ENCODE measurements at regions not wholly inside any gene's neighbourhood (a gene's known extent, or its start where the extent isn't known, plus 50 kb on each side); places are given as distances from the start of the nearest gene placed in this dataset.
"Not testable (repeated sequence)": the region's sequence is repeated elsewhere in the genome, so short reads cannot be mapped to it uniquely, and the experiment has no call there.

DNA sequence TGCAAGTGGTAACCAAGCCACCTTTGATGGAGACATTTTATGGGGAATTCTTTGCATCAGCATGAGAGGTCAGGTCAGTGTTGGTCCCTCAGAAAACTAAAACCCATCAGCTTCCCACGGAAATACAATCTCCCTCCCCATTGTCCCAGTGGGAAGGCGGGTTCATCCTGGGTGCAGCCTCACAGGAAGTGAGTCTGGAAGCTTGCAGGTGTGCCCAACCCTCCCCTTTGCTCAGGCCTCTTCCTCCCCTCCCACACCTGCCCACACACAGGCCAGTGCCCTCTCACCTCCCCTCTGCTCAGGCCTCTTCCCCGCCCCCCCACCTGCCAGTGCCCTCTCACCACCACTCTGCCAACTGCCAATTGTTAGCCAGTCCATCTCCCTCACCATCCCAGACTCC lies 166.8 kb upstream of the RAB6C start:
- no peak for DNase-seq (ENCODE audit: extremely low read depth, low read depth, low spot score)

DNA sequence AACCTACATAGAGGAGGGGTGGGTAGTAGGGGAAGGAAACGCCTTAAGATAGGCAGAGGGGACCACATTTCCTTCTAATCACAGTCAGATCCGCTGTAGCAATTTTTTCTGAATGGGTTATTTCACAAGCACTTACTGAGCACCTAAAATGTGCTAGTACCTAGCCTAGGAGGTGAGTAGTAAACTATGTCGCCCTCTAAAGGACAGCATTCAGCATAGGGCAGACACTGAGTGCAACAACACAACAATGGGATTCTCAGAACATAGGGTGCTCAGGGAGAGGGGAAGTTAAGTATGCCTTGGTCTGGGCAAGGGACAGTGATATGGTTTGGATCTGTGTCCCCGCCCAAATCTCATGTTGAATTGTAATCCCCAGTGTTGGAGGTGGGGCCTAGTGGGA lies 166.1 kb upstream of the RAB6C start:
- no peak for DNase-seq (ENCODE audit: extremely low read depth, low read depth, low spot score)

DNA sequence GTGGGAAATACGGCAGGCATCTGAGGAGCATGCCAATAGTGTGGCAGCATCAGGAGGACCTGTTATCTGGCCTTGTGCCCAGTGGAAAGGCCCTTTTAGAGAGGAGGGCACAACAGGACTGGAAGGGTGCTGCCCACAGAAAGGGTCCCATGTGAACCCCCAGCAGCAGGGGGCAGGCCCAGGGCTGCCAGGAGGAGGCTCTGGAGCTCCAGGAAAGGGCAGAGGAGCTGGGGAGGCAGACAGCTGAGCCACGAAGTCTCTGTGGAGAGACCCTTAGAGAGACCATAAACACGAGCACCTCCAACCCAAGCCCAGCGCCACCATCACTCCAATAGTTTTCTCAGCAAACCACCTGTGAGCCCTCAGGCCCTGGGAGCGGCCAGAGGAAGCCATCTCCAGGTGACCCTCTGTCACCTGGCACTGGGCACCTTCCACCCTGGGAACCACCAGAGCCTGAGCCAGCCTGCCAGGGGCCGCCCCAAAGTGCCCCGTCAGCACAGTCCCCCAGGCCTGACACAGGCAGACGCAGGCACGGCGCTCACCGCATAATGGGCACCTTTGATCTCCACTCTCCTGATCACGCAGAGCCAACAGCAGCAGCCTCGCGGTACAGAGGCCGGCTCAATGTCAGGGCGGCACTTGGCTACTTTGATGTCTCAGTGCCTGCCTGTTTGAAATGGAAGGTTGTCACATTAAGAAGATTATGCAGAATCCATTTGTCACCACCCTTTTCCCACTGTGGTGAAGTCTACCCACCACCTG lies 162.5 kb upstream of the RAB6C start:
- DNase-seq (ENCODE audit: extremely low read depth, low read depth, low spot score), result no peak

DNA sequence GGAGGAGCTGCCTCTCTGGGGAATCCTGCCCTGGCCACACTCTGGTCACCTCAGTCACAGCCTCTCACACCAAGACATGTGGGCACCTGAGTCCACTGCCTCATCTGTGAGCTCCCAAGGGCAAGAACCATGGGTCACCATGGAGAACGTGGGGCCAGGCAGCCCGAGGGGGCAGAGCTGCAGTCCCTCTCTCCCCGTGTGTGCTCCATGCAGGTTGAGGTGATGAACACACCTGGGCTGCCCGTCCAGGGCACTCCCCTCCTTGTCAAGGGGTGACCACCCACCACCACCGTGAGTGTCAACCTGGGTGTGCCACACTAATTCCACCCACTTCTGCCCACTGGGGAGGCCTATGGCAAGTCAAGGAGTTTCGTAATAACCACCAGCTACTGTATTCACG lies 159.6 kb upstream of the RAB6C start:
- DNase-seq (ENCODE audit: extremely low read depth, low read depth, low spot score), result no peak

DNA sequence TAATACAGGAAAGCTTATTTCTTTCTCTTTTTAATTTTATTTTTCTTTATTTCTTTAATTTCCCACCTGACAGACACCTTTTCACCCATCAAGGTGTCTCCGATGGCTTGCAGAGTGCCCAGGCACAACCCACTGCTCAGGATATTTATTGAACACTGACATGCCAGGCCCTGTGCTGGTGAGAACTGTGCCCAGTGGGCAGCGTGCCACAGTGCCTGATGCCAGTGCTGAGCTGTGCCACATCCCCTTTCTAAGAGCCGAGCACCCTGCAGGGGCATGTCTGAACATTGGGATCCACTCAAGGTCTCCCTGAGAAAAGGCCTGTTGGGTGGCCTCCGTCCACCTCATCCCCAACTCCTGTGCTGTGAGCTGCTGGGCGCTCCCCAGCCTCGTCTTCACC lies 158.6 kb upstream of the RAB6C start:
- no peak for DNase-seq (ENCODE audit: extremely low read depth, low read depth, low spot score)

DNA sequence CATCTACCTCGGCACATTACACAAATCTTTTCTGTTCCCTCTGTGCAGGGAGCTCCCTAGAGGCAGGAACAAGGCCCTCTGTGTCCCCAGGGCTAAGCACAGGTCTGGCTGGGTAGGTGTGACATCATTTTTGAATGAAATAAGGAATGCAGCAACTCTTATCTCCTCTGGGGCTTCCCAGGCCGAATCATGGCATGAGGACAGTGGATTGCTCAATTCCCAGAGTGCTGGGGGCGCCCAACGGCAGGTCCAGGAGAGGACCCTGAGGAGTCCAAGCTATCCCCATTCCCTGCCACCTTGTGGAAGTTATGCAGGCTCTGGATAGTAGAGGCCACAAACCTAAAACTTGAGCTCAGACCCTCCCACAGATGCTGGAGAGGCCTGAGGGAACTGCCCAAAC lies 158.0 kb upstream of the RAB6C start:
- DNase-seq (ENCODE audit: extremely low read depth, low read depth, low spot score), result no peak

DNA sequence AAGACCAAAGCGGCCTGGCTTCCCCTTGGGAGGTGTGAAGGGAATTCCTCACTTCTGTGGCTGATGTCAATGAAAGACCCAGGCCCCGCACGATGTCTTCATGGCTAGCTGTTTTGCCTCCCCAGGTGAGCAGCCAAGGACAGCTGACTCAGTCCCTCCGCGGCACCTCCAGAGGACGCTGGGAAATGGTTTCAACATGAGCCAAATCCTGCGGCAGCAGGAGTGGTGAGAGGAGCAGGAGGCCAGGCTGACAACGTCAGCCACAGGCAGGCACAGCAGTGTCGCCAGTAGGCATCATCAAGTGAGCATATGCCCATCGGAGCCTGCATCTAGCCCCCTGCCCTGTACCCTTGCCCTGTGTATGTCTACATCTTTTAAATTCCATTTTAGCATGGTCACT lies 156.4 kb upstream of the RAB6C start:
- no peak for DNase-seq (ENCODE audit: extremely low read depth, low read depth, low spot score)

DNA sequence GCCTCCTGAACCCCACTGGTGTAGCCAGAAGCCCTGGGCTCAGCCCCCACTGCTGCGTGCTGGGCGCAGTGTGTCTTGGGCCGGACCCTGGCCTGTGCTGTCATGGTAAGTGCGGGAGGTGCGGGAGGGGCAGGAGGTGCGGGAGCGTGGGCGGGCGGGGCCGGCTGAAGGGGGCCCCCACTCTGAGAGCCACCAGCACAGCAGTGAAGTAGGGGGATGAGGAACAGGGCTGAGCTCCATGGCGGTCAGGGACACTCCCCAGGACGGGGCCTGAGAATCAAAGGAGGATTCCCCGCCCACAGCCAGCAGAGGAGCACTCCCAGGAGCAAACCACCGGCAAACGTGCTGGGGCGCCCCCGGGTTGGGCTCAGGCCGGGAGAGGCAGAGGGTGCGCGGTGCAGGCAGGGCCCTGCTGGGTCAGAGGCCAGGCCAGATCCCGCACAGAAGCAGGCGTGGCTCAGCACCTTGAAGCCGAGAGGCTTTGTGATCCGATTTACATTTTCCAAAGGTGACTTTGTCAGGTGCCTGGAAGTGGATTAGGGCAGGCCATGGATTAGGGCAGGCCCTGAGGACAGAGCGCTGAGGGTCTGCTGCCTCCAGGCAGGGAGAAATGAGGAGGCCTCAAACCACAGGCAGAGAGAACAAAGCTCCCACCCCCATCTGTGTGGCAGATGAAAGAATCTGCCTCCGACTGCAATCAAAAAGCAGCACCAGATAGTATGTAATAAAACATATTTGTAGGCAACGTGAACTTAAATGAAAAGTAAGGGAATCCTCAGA lies 152.0 kb upstream of the RAB6C start:
- no peak for DNase-seq (ENCODE audit: extremely low read depth, low read depth, low spot score)

DNA sequence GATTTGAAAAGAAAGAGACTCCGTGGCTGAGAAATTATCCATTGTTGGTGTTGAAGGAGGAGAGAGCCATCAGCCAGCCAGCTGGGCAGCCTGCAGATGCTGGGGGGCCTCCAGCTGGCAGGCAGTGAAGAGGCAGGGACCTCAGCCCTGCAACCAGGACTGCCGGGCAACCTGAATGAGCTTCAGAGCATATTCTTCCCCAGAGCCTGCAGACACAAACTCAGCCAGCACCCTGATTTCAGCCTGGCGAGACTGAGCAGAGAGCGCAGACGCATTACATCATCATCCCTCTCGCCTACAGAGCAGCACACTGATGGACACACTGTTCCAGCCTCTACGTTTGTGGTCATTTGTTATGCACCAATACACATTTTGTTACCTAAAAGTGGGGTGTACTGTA lies 150.7 kb upstream of the RAB6C start:
- no peak for DNase-seq (ENCODE audit: extremely low read depth, low read depth, low spot score)

DNA sequence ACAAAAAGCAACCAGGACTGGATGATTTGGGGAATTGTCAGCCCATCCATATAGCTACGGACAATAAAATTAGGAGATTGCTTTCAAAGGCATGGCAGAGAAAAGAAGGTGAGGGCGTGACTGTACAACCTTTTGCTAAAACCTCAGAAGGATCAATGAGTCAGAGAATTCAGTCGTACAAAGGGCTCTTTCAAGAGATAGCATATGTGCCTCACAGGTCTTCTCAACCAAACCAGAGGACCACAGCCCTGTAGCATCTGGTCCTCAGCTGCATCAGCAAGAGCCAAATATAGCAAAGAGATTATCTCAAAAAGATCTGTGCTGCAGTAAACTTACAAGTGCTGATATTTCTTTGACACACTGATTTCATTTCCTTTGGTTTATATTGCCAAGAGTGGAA lies 149.9 kb upstream of the RAB6C start:
- no peak for DNase-seq (ENCODE audit: extremely low read depth, low read depth, low spot score)

DNA sequence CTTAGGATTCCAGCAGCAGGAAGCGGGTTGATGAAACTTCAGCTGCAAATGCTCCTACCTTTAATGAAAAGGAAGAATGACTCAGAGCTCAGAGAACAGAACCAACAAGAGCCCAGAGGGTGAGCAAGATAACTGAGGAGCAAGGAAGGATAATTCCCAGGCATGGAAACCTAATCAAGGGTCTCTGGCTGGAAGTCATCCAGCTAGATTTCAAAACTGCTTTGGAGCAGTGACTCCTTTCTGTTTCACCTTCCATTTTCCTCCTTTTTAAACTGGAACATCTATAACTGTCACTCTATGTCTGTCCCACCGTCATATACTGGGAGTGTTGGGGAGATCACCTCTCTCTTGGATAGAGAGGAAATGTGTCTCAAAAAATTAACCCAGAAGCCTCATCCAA lies 148.4 kb upstream of the RAB6C start:
- no peak for DNase-seq (ENCODE audit: extremely low read depth, low read depth, low spot score)

DNA sequence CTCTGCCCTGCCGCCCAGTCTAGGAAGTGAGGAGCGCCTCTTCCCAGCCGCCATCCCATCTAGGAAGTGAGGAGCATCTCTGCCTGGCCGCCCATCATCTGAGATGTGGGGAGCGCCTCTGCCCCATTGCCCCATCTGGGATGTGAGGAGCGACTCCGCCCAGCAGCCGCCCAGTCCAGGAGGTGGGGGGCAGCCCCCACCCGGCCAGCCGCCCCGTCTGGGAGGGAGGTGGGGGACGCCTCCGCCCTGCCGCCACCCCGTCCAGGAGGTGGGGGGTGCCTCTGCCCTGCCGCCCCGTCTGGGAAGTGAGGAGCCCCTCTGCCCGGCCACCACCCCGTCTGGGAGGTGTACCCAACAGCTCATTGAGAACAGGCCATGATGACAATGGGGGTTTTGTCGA lies 146.0 kb upstream of the RAB6C start:
- not testable (repeated sequence) for DNase-seq (ENCODE audit: extremely low read depth, low read depth, low spot score)

DNA sequence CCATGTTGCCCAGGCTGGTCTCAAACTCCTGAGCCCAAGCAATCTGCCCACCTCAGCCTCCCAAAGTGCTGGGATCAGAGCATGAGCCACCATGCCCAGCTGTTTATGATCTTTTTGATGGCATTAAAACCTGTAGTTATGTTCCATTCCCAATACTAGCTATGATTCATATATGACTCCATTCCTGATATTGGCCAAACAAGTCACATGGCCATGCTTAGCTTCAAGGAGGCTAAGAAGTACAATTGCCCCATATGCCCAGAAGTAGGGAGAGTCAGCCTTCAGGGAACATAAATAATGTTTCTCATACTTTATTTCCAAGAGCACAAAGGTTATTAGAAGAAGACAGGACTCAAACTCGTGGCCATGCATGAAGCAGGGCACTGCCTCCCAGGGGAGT lies 132.4 kb upstream of the RAB6C start:
- no peak for DNase-seq (ENCODE audit: extremely low read depth, low read depth, low spot score)

DNA sequence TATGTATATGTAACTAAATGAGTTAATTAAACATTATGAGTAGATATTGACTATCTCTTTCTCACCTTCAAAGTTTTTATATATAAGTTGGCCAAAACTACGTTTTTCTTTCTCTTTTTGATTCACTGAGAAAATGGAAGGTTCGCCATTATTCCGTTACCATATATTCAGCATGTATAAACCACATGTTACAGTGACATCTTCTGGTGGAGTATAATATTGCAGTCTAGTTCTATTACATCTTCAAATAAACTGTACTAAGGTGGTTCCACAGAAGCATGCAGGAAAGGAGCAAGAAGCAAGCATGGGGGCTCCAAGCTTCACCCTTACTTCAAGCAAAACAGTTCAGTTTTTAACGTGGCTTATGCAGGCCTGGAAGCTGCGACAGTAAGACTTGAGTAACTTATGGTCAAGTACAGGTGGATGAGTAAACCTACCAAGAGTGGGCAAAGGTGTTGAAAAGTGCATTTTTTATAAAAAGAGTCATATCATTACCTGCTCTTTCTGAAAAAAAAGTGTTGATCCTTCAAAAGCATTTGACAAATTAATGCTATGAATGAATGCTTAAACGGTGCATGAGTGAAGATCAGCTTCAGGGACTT lies 129.8 kb upstream of the RAB6C start:
- DNase-seq (ENCODE audit: extremely low read depth, low read depth, low spot score), result peak; percentile 75

DNA sequence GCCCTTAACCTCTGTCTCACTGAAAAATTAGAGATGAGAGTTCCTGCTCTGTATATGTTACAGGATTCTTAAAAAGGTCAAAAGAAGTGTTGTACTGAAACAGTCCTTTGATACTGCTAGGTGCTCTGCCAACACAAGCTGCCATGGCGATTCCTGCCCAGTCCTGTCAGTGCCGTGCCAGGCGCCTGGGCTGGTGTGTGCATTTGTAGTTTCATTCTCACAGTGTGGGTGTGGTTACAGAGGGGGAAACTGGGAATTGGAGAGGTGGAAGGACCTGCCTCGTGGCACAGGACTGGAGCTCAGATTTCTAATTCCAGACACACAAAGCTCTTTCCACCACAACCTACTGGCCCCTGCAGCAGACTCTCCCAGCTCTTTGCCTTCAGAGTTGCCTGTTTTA lies 122.3 kb upstream of the RAB6C start:
- no peak for DNase-seq (ENCODE audit: extremely low read depth, low read depth, low spot score)

DNA sequence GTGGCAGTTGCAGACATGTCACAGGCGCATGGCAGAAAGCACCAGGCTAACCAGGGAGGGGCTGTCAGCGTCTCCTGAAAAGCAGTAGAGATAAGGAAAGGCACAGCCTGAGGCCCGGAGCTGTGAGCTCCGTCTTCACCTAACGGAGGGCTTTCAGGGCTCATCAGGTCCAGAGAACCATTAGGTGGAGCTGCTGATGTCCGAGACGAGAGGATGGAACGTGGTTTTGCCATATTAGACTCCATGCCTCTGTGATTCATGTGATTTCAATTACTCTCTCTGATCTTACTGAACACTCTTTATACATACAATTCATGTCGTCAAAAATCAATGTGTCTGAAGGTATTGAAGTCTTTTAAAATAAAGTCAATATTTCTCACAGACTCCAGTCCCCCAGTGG lies 120.3 kb upstream of the RAB6C start:
- DNase-seq (ENCODE audit: extremely low read depth, low read depth, low spot score), result no peak

DNA sequence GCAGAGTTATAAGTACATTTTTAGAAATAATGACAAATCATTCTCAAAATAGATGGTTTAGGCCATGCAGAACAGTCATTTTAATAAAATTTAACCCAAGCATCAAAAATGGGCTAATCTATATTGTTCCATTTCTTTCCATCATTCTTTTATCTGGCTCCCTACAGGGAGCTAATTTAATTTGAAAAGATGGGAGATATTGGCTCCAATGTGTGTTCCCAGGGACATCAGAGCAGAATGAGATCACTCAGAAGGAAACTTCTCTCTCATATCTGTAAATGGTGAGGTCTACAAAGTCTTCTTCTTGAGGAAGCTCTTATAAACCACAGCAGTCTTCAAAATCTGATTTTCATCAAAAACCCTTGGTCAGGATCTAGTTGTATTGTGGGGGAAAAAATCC lies 119.4 kb upstream of the RAB6C start:
- no peak for DNase-seq (ENCODE audit: extremely low read depth, low read depth, low spot score)

DNA sequence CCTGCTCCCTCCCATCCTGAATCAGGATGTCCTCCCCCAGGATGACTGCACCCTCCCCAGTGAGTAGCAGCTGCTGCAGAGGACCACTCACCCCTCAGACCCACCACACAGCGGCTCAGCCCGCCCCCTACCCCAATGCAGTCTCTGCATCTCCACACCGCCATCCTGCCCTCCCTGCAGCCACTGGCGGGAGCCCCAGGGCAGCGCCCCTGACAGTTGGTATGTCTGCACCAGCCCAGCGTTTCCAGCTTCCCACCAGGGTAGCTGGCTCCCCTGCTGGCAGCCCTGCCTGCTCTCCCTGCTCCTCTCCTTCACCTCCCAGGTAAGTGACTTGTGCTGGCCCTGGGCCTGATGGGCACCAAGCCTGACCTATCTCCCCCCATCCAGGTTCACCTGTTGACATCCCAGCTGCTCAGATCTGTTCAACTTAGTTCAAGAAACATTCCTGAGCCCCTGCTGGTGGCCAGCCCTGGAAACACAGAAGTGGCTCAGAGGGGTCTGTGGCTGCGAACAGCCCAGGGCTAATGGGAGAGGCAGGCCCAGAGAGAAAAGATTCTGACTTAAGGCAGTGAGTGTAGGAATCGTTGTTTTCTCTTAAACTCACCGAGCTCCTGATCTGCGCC lies 117.7 kb upstream of the RAB6C start:
- DNase-seq (ENCODE audit: extremely low read depth, low read depth, low spot score), result no peak

DNA sequence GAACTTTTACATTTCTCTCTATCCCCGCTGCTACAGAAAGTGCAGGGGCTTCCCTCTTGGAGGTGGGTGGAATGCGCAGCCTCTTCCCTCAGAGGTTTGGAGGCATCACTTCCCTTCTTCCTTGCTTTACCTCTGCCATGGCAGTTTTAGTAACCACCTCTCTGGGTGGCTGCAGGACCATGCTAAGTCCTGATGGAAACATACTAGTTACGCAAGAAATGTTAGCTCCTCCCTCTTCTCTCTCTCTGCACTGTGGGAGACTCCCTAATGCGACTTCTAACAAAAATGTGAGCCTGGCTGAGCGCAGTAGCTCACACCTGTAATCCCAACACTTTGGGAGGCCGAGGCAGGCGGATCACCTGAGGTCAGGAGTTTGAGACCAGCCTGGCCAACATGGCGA lies 116.8 kb upstream of the RAB6C start:
- no peak for DNase-seq (ENCODE audit: extremely low read depth, low read depth, low spot score)

DNA sequence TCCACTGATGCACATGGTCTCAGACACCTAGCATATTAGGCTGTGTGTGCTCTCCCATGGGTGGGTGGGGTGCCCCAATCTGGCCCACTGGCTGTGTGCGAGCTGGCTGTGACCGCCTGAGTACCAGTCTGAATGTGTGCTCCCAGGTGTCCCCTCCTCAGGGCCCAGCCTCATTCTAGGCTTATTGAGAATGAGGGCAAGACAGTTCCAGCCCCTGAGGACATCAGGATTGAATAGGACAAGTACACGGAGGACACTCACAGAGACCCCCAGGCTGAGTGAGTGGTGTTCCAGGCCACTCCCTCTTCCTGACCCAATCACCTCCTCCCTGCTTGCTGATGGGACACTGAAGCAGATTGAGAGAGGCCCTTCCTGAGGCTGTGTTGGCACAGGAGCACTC lies 116.1 kb upstream of the RAB6C start:
- no peak for DNase-seq (ENCODE audit: extremely low read depth, low read depth, low spot score)

DNA sequence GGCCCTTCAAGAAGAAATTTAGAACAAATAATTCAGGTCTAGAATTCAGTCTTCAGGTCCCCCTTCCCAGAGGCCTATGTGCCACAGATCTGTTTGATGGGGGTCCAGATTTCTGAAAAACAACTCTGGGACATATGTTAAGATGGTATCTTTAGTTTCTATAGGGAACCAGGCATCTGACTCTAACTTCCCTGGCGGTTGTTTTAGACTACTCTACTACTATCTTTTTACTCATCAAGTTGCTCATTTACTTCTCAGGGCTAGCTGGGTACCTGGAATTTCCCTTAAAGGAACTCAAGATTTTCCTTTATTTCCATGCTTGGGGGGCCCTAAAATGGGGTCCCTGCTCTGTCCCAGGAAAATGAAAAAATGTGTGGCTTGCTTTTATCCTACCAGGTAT lies 114.7 kb upstream of the RAB6C start:
- DNase-seq (ENCODE audit: extremely low read depth, low read depth, low spot score), result no peak

DNA sequence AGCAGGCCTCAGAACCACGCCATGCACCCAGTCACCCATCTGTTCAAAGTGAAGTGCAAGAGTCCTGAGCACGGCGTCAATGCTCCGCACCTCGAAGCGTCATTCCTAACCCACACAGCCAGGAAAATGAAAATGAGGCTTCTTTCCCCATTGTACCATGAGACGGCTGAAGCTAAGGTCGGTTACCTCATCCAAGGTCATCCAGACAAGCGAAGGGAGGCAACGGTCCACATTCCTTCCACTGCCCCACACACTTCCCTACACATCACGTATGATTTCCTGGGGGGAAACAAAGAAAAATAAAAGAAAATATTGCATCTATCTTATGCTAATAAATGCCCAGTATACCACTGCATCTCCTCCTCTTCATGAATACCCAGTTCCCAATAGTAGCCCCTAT lies 113.5 kb upstream of the RAB6C start:
- no peak for DNase-seq (ENCODE audit: extremely low read depth, low read depth, low spot score)
